Stromal cell of bone marrow (primary cell): ENCODE measurements at regions not wholly inside any gene's neighbourhood (a gene's known extent, or its start where the extent isn't known, plus 50 kb on each side); places are given as distances from the start of the nearest gene placed in this dataset.

Experiments
- DNase-seq: peaks from one replicate; pipeline ENCODE4 v3.0.0-alpha.2; 2012; ENCODE audit warnings: low read depth

DNA sequence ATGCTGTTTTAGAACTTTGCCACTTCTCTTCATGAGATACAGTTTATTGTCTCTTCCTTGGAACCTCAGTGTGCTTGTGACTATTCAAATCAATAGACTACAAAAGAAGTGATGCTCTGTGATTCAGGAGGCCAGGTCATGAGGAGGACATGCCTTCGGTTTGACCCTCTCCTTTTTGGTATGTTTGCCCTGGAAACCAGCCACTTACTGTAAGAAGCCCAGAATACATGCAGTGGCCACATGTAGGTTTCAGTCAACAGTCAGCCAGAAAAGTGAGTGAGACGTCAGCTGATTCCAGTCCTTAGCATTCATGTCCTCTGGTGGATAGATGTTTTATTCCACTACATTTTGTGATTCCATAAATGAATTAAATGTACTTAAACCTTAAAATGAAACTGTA lies 328.7 kb downstream of the PCDH18 start:
- DNase-seq = peak; percentile 83

DNA sequence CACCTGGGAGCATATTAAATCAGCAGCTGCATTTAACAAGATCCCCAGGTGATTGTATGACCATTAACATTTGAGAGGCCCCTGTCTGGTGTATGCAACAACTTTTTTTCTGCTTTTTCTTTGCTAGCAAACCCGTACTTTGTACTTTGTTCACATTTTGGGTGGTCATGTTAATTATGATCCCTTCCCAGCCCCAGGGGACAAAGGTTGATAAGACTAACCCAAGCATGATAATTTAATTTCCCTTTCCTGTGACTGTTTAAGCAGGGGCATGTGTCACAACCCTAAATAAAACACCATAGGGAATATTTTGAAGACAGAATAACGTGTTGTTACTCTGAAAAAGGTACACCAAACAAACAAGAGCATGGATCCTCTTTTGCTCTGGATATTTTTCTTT lies 332.0 kb downstream of the PCDH18 start:
- no peak for DNase-seq

DNA sequence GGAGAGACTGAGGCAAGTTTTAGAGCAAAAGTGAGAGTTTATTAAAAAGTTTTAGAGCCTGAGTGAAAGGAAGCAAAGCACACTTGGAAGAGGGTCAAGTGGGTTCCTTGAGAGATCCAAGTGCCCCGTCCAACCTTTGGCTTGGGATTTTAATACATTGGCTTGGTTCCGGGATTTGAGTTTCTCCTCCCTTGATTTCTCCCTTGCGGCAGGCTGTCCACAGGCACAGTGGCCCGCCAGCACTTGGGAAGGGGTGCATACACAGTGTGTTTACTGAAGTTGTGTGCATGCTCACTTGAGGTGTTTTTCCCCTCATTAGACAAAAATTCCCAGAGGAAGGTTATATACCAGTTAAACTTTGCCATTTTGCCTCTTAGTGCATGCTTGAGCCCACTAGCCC lies 333.5 kb downstream of the PCDH18 start:
- no peak for DNase-seq

DNA sequence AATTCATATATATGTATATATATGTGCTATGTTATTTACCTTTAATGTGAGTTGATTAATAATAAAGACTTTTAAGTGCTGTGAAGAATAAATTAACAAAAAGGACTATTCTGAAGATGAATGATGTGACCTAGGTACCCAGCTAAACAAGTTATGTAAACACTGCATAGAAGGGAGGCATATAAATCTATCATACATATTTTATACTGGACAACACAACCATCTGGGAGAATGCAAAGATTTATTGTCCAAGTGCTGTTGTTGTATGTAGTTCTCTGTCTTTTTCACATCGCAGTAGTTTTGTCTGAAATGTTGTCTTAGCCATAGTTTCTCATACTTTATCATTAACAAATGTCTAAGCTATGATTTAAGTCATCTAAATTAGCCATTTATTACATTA lies 337.6 kb downstream of the PCDH18 start:
- DNase-seq = no peak

DNA sequence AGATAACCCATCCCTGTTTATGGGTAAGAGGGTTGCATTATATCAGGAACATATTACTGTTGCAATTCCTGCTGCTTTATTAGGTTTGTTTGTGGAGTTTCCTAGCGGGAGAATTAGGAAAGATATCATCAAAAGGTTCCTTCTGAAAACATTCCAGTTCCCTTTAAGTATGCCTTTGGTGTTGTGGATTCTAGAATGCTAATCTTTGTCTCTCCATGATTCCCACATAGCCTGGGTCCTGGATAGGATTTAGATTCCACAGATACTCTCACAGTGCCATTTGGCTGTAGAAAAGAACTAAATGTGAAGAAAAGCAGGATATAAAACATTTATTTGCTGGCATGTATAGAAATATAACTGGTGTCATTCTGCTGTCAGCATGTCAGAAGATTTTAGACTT lies 338.7 kb downstream of the PCDH18 start:
- no peak for DNase-seq

DNA sequence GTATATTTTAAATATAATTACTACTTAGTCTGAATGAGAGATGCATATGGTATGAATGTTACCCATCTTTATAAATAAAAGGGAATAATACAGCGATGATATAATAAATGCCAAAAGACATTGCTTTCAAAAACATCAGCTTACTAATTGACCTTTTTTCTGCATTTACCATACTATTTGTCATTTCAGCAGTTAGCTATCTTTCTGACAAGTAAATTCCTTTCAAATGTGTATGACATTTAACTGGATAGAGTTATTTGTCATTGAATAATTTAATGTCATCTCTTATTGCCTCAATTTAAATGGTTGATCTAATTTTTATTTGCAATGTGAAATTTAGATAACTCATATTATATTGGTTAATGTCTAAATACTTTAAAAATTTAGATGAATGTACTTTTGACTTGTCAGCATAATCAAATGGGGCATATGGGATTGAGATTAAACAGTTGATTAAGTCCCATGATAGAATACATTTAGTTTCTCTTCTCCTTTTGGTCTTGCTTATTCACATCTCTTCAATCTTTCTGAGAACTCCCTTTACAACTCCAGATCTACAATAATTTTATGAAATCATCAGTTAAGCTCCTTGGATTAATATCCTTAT lies 350.9 kb downstream of the PCDH18 start:
- no peak for DNase-seq

DNA sequence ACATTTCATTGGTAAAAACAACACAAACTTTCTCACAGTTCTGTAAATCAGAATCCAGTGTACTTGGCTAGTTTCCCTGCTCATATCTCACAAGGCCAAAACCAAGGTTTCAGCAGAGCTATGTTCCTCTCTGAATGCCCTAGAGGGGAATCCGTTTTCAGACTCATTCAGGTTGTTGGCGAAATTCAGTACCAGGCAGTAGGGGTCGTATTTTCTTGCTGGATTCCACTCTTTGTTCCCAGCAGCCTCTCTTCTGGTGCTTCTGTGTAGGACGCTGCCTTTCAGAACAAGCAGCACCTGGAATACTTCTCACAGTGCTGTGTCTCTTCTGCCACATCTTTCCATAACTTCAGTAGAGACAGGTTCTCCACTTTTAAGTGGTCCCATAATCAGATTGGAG lies 351.9 kb downstream of the PCDH18 start:
- DNase-seq = no peak

DNA sequence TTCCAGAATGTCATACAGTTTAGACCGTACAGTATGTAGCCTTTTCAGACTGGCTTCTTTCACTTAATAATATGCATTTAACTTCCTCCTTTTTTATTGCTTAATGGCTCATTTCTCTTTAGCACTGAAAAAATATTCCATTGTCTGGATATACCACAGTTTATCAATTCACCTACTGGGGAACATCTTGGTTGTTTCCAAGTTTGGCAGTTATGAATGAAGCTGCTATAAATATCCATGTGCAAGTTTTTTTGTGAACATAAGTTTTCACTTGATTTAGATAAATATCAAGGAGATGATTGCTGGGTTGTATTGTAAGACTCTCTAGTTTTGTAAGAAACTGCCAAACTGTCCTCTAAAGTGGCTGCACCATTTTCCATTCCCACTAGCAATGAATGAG lies 375.5 kb downstream of the PCDH18 start:
- DNase-seq = no peak

DNA sequence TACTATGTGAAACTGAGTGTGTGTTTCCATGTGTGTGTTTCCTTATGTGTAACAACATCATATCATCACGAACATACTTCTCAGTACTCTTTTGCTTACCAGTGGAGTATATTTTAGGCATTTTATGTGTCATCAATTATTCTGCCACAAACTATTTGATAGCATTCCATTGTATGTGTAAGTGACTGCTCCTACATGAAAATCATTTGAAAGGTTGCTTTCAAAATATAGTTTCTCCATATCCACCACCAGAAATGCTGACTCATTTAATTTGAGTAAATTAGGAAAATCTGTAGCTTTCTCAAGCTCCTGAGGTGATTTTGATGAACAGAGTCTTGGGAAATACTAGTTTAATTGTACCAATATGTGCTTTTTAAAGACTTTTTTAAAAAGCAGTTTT lies 376.2 kb downstream of the PCDH18 start:
- peak; percentile 59 for DNase-seq

DNA sequence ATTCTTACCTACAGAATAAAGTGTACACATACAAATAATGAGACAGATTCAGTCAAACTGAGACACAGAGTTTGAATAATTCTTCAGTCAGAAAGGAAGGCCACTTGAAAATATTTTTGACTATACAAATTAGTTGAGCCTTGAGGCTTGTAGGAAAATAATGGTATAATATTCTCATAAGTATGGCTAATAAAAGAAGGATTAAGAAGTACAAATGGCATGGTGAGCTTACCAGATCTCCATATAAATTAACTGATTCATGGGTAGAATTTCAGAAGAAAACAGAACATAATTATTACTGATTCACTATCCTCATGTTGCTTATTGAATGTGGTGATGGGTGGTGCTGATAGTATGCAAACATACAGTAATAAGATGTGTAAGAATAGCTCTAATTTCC lies 401.1 kb downstream of the PCDH18 start:
- no peak for DNase-seq

DNA sequence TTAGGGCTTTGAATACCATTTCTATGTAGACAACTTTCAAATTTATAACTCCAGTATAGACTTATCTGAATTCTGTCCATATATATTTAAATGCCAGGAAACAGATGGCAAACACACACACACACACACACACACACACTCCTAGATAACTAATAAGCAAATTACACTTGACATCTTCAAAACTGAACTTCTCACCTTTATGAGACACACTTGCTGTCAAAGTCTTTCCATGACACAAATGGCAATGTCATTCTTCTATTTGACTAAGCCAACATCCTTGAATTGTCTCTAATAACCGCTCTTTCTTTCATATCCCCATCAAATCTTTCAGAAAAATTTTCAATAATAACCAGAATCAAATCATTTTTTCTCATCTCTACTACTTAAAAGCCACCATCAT lies 402.4 kb downstream of the PCDH18 start:
- no peak for DNase-seq

DNA sequence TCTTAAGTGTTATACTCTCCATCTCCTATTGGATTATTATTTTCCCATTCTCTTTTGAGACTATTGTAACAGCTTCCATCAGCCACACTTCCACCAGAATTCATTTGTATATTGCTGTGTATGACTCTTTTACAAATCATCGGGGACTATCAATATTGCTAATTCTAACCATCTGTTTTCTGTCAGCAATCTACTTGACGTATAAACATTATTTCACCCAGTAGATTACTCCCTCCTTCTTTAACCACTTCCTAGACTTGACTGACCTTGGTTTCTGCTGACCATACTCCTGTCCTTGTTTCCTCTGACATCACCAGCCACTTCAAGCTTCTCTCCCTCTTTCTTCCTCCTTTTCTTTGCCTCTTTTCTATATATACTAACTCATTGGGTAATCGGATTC lies 402.9 kb downstream of the PCDH18 start:
- DNase-seq = no peak

DNA sequence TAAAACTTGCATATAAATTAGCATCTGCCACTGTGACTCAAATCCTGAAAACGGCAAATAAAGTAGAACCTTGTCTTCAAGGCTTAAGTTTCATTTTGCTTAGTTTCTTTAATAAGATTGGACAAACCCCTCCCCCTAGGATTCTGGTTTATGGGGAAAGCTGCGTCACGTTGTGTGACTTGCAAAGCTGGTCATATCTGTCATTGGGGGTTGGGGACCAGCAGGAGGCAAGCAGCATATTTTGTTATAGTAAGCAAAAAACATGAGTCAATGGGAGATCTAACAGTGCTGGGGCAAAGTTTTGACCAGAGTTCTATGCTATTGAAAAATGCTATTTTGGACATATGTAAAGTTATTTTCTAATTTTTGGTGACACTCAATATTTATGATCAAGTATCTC lies 407.3 kb downstream of the PCDH18 start:
- DNase-seq = peak; percentile 73

DNA sequence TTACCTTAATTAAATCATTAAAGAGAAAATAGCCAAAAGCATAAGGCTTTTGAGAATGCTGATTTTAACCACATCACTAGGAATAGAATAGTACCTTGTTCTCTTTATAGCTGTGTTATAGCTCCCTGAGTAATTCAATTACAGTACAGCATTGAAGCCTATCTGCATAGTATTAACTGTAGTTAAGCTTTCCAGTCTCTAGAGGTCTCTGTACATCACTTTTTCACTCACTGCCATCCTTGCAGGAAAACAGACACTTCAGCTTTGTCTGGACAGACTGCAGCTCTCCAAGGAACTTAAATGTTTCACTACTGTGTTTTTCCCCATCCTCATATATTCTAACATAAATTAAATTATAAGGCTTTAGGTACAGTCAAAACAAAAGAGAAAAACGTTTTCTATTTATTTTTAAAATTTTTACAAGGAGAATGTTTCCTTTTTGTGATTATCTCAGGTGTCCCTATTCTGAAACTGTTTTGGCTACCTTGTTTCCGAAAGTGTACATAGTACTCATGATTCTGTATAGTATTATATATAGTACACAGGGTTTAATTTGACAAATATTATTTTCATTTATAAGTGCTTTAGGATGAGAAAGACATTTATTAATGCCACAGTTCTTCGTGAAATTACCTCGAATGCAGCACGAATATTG lies 407.9 kb downstream of the PCDH18 start:
- peak; percentile 67 for DNase-seq

DNA sequence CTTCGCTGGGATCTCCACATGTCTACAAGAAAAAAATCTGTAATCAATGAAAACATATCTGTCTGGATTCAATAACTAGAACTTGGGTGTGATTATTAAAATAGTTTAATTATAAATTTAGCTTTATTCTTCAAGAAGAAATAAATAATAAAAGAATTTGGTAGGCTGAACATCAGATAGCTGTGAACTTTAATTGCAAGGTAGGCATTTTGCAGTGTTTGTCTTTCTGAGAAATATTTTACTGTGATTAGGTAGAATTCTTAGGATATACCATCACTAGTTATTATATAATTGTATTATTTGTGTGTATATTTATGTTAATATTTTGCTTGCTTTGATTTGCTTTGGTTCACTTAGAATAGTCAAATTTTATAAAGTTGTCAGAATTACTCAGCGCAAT lies 409.4 kb downstream of the PCDH18 start:
- DNase-seq = no peak

DNA sequence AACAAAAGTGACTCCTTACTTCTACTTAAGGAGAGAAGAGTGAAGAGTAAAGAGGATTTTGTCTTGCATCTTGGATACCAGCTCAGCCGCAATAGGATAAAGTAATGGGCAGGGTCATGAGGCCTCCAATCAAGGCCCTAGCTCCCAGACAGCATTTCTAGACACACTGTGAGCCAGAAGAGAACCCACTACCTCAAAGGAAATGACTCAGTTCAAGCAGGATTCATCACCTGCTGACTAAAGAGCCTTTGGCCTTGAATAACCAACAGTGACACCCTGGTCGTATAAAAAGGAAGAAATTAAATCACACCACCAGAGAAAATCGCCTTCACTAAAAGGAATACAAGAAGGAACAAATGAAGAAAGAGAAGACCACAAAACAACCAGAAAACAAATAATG lies 416.1 kb downstream of the PCDH18 start:
- DNase-seq = no peak

DNA sequence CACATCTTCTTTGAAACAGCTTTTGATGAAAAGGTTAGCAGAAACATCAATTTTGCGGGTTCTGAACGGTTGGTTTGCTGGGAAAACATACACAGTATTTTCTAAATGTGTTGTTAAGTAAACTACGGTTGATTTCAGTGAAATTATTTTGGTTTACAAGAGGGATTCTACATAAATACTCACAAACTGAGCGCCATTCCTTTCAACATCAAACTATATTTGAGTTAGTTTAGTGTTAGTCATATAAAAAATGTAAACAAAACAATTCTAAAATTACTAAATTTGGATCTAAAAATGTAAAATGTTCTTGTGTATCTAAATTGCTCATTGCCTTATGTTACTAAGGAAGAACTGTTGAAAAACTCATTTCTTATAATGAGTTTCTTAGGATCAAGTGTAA lies 425.6 kb downstream of the PCDH18 start:
- DNase-seq = no peak

DNA sequence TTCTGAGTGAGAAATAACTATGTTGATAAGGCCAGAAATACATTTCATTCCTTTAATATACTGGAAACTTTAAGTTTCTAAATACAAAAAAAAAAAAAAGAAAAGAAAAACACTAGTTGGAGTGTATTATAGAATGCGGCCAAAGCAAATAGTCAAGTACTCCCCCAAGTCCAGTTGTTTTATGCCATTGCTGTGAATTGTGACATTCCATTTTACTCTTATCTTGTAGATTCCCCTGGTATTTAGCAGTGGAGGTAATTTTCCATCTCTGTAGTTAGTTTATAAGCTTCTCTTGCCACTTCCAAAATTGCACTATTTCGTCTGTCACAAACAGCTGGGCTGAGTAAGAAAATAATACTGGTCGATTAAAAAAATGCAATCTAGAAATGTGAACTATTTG lies 426.0 kb downstream of the PCDH18 start:
- DNase-seq = no peak

DNA sequence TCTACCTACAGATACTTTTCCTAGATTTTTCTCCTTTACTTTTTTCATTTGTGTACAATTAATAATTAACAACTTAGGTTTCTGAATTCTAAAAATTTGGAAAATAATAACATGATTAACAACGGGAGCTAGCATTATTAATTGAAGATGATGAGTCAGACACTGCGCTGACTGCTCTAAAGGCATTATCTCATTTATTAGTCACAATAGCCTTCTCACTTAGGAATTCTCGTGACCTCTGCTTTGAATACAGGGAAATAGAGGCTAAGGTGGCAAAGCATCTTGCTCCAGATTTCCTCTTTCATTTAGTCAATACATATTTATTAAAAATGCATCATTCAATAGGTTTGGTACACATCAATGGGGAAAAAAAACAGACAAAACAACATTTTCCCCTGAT lies 441.3 kb downstream of the PCDH18 start:
- DNase-seq = no peak

DNA sequence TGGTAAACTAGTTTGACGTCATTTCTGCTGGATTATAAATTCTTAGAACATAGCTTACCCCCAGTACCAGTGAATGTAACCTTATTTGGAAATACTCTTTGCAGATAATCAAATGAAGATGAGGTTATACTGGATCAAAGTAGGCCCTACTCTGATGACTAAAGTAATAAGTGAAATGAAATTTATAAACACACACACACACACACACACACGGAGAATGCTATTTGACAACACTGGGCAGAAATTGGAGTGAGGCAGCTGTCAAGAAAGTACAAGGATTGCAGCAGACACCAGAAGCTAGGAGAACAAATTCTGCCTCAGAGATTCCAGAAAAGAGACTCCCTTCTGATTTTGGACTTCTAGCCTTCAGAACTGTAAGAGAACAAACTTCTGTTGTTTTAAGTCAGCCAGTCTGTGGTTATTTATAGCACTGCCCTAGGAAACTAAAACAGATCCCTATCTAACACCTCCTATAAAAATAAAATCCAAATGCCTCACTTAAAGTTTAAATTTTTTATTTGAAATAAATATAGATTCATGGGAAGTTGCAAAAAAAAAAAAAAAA lies 448.6 kb downstream of the PCDH18 start:
- peak; percentile 1 for DNase-seq

DNA sequence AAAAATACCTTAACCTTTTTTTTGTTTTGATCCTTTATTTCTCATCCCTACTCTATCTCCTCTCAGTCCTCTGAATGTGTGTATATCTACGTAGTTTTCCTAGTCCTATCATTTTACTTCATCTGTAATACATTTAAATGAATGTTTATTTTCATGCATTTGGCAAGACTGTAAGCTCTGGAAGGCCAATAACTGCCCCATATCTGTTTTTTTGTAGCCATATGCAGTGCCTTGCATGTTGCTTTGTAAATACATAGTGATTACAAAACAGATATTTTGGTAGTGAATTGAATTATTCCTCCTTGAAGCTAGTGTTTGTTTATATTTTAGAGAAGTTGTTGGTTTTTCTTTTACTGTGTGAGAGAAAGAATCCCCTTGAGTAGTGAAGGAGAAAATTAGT lies 450.2 kb downstream of the PCDH18 start:
- no peak for DNase-seq

DNA sequence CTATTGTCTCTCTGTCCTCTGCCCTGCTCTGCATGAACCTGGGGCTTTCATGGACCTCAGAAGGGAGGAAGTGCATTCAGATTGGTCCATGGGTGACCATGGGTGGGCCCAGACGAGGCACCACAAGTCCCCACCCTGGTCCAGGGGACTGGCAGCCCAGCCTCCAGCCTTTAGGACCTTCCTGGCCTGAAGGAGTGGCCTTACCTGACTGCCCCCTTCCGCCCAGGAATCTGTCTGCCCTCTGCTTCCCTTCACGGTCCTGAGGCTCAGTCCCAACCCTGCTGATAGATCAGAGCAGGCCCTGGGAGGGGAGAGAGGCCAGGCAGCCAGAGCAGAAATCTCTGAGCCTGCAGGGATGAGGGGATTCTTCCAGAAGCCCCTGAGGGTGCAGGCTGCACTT lies 455.4 kb downstream of the PCDH18 start:
- DNase-seq = no peak

DNA sequence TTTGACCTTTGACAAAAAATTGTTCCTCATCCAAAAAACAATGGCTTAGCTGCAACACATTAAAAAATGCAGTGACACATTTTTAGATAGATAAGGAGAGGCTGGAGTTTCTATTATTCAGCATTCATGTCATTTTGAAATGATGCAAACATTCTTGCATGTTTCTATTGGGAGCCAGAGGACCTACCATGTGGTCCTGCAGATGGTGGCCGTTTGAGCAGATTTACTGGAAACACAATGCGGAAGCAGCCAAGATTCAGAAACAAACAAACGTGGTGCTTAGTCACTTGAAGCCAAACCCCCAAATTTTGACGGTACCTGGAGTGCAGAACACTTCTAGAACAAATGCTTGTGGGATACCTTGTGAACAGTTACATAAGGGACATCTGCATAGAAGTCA lies 456.7 kb downstream of the PCDH18 start:
- no peak for DNase-seq

DNA sequence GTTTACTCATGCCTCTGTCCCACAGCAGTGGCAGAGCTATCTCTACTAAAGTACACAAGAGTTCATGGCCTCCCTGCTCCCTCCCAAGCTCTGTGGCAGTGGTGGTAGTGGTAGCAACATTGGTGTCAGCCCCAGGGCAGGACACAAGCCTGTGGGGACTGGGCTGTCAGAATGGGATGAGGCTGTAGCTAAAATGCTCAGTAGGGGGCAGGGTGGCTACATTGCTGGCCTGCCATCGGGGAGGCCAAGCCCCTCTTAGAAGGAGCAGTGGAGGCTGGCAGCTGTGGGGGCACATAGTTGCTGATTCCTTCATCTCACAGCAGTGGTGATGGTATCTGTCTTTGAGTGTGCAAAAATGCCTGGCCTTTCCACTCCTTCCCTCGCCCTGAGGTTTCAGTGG lies 461.7 kb downstream of the PCDH18 start:
- DNase-seq = no peak
